HCT116 (cell line): ENCODE measurements at regions not wholly inside any gene's neighbourhood (a gene's known extent, or its start where the extent isn't known, plus 50 kb on each side); places are given as distances from the start of the nearest gene placed in this dataset.

Source experiments
- CTCF ChIP-seq, 3 experiments: fragments of 200-600 bp in 1 of 3; sonication (generic) in 1 of 3; IDR thresholded peaks in 2 of 3; conservative IDR thresholded peaks in 1 of 3; 2 replicates each; pipeline ENCODE4 v1.5.1; 2012 to 2017; ENCODE audit warnings: low read depth in 2 of 3, low read length in 2 of 3, antibody characterized with exemption in 1 of 3, borderline replicate concordance in 1 of 3, control low read depth in 1 of 3, mild to moderate bottlenecking in 1 of 3, mixed read lengths in 1 of 3, mixed run types in 1 of 3, moderate library complexity in 1 of 3; ENCODE audit not compliant: insufficient read depth in 1 of 3
- POLR2AphosphoS5 ChIP-seq: IDR thresholded peaks from 2 replicates; pipeline ENCODE4 v1.6.1; 2011; ENCODE audit warnings: mild to moderate bottlenecking, low read depth, low read length, moderate library complexity
- RAD21 ChIP-seq: IDR thresholded peaks from 2 replicates; pipeline ENCODE4 v1.6.1; 2012; ENCODE audit warnings: low read depth, mild to moderate bottlenecking

- TF ChIP-seq CTCF (IDR thresholded peaks at IDR 0.05 in 2 of 3, conservative IDR thresholded peaks at IDR 0.05 in 1 of 3; ENCODE audit: borderline replicate concordance in 1 of 3, insufficient read depth in 1 of 3, low read depth in 2 of 3, low read length in 2 of 3) (no peak), POLR2AphosphoS5 (no peak), RAD21 (no peak)
Measured at GRCh38 chr2:118709786-118710185, 137.7 kb downstream of the EN1 start.
